NCI-H2081 treated with DMSO at 0.1 percent for 48 hours (cell line): ENCODE measurements at regions not wholly inside any gene's neighbourhood (a gene's known extent, or its start where the extent isn't known, plus 50 kb on each side); places are given as distances from the start of the nearest gene placed in this dataset.

Experiments used
- DNase-seq: peaks from one replicate; lab custom pipeline; 2025; lab: John Stamatoyannopoulos, UW

GRCh38 chr7:8379264-8379663, 54.1 kb upstream of the NXPH1 start:
- DNase-seq, result peak; percentile 98

GRCh38 chr7:8380130-8380529, 53.3 kb upstream of the NXPH1 start:
- no peak for DNase-seq

GRCh38 chr7:8382004-8382730, 51.2 kb upstream of the NXPH1 start:
- DNase-seq, result no peak
